ENCODE measurements at regions not wholly inside any gene's neighbourhood (a gene's known extent, or its start where the extent isn't known, plus 50 kb on each side); places are given as distances from the start of the nearest gene placed in this dataset.

GRCh38 chr1:220991959-220992704 is 112.9 kb downstream of the HLX start:
- no peaks in the 10 kb centered on the region for H3K9me1 ChIP-seq (replicated peaks; ENCODE audit: control insufficient read depth, extremely low read depth, insufficient read depth, low read length)

More at GRCh38 chr1:220991959-220992704, 112.9 kb downstream of the HLX start:
- Histone ChIP-seq H4K20me1 (replicated peaks; ENCODE audit: control insufficient read depth, extremely low read depth, insufficient read depth, low read length) (no peaks in the 10 kb centered on the region), H2AFZ (ENCODE audit: low read depth, low read length) (no peak overlapping the region), H3K27me3 (ENCODE audit: control insufficient read depth in 2 of 2, insufficient read depth in 2 of 2, low read length in 2 of 2) (no peaks in the 10 kb centered on the region), H3K4me1 (ENCODE audit: control insufficient read depth, extremely low read depth, insufficient read depth, low read length) (peaks cover 15% of the 10 kb centered on the region), H3K9me3 (replicated peaks; ENCODE audit: control insufficient read depth, insufficient read depth, low read length) (no peaks in the 10 kb centered on the region), H3K4me3 (replicated peaks in 1 of 3; ENCODE audit: insufficient read depth in 1 of 3, low read depth in 1 of 3, low read length in 3 of 3) (no peak overlapping the region), H3K79me2 (ENCODE audit: control insufficient read depth, insufficient read depth, low read length) (no peaks in the 10 kb centered on the region), H3K9ac (replicated peaks; ENCODE audit: extremely low read depth, insufficient read depth, low read length) (no peak overlapping the region), H3K36me3 (ENCODE audit: control insufficient read depth in 2 of 2, extremely low read depth in 1 of 2, insufficient read depth in 2 of 2, low read length in 2 of 2) (no peaks in the 10 kb centered on the region), H3K27ac (ENCODE audit: insufficient read depth, low read depth, low read length) (no peak overlapping the region), H3K4me2 (ENCODE audit: insufficient read depth, low read length) (no peak overlapping the region)
- intact Hi-C loops (cut with micrococcal nuclease): loop anchor here (1.0 to 5.0 kb wide), 4 partner anchors 41 to 447 kb away; no protein-coding TSS in a partner anchor
- ChIA-PET CTCF (interaction anchor here (1.3 to 3.5 kb wide), 4 partner anchors 41 to 212 kb away, joined by 3 to 22 read pairs (median 4); no protein-coding TSS in a partner anchor), POLR2A (no interaction called here)
- FAIRE-seq: no peak
- DNase-seq (ENCODE audit: low read depth, low spot score): no peak
- no TSS peak for BruUV-seq (replicated peaks)
- TF ChIP-seq MAX (IDR thresholded peaks at IDR 0.05; ENCODE audit: insufficient read depth, insufficient read length) (no peak), MYC (IDR thresholded peaks at IDR 0.05; ENCODE audit: low read depth, low read length) (no peak), CTCF (IDR thresholded peaks at IDR 0.05; ENCODE audit: extremely low read depth in 1 of 2, insufficient read depth in 1 of 2, low read depth in 1 of 2, low read length in 2 of 2) (no peak), POLR2A (IDR thresholded peaks at IDR 0.05; ENCODE audit: low read depth, low read length) (no peak), POLR2AphosphoS5 (IDR thresholded peaks at IDR 0.05; ENCODE audit: insufficient read depth, low read depth, low read length) (no peak), GATA2 (IDR thresholded peaks at IDR 0.05; ENCODE audit: insufficient read depth, insufficient read length, low read depth, low read length) (no peak), FOS (IDR thresholded peaks at IDR 0.05; ENCODE audit: borderline replicate concordance, insufficient read depth, low read length) (no peak), JUN (IDR thresholded peaks at IDR 0.05; ENCODE audit: borderline replicate concordance, insufficient read depth, insufficient read length, low read depth) (no peak), EZH2 (IDR thresholded peaks at IDR 0.05; ENCODE audit: borderline replicate concordance, low read depth, low read length, severe bottlenecking) (no peak)
- dilution Hi-C loops (cut with MboI; ENCODE audit: extremely low pct_ligation_motif_present, low sequenced_read_pairs): no loop called here
